H1 (cell line): ENCODE measurements at regions not wholly inside any gene's neighbourhood (a gene's known extent, or its start where the extent isn't known, plus 50 kb on each side); places are given as distances from the start of the nearest gene placed in this dataset.

Source experiments
- CHD7 ChIP-seq: fragments of 300-600 bp; sonication (generic); IDR thresholded peaks from 2 replicates; pipeline ENCODE4 v1.7.1; 2012; ENCODE audit warnings: low read length, moderate library complexity, mild to moderate bottlenecking, inconsistent platforms; ENCODE audit not compliant: insufficient replicate concordance
- POLR2AphosphoS5 ChIP-seq: IDR thresholded peaks from 2 replicates; pipeline ENCODE4 v1.6.1; 2011; ENCODE audit warnings: low read depth, low read length

- no peak for TF ChIP-seq CHD7
- TF ChIP-seq POLR2AphosphoS5: no peak
Measured at GRCh38 chr12:108021141-108021540, 107.9 kb upstream of the WSCD2 start (continued).
